HG02840 (cell line): ENCODE measurements at regions not wholly inside any gene's neighbourhood (a gene's known extent, or its start where the extent isn't known, plus 50 kb on each side); places are given as distances from the start of the nearest gene placed in this dataset.

Experiments
- ATAC-seq: cut with Tn5 transposase; IDR thresholded peaks from one replicate; pipeline ENCODE4 v1.9.1; 2021; ENCODE audit warnings: mild to moderate bottlenecking, moderate library complexity, moderate number of reproducible peaks; ENCODE audit not compliant: unreplicated experiment, low FRiP score

- ATAC-seq: no peak
These were observed 55.6 kb downstream of the MRPL32 start for GRCh38 chr7:42987648-42988214.

GRCh38 chr7:42991024-42991423 is 58.8 kb downstream of the MRPL32 start:
- no peak for ATAC-seq

- no peak for ATAC-seq
These were observed 59.9 kb downstream of the MRPL32 start for GRCh38 chr7:42991913-42992591.

- no peak for ATAC-seq
These were observed 60.9 kb downstream of the MRPL32 start for GRCh38 chr7:42993038-42993437.

- no peak for ATAC-seq
These were observed 61.9 kb downstream of the MRPL32 start for GRCh38 chr7:42994096-42994495.

GRCh38 chr7:42997611-42998010 is 65.4 kb downstream of the MRPL32 start:
- ATAC-seq: no peak

GRCh38 chr7:43004082-43004481 is 71.9 kb downstream of the MRPL32 start:
- no peak for ATAC-seq

DNA sequence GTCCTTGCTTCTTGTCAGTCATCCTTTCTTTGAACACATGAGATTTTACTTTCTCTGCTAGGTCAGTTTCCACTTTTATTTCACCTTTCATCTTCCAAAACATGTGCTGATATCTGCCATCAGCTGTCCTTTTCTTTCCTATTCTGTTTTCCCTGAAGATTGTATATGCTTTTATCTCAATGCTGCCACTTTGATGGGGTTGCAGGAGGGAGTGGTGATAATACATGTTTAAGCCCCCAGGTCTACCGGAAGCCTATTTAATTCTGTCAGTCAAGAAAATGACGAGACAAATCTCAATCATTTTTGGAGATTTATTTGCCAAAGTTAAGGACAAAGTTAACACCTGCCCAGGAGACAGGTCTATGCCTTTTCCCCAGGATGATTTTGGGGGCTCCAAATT is 73.8 kb downstream of the MRPL32 start:
- no peak for ATAC-seq

GRCh38 chr7:43010061-43010460 is 77.9 kb downstream of the MRPL32 start:
- no peak for ATAC-seq

- no peak for ATAC-seq
These were observed 79.7 kb downstream of the MRPL32 start for GRCh38 chr7:43011879-43012278.

GRCh38 chr7:43014406-43014805 is 82.2 kb downstream of the MRPL32 start:
- ATAC-seq: no peak

DNA sequence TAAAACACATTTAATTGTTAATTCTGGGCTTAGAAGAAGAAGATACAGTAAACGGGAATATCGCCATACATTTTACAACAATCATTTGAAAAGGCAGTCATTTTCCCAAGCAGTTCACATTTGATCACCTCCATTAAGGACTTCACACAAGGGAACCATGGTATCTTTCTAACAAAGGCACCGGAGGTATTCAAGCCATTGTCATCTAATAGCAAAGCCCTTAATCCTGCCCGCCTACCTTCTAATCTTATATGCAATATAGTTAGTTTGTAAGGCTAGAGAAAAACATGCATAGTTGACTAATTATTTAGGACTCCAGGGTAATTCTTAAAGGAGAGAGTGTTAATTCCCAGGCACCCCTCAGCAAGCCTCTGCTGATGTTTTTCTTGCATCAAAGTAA is 83.1 kb downstream of the MRPL32 start:
- no peak for ATAC-seq

DNA sequence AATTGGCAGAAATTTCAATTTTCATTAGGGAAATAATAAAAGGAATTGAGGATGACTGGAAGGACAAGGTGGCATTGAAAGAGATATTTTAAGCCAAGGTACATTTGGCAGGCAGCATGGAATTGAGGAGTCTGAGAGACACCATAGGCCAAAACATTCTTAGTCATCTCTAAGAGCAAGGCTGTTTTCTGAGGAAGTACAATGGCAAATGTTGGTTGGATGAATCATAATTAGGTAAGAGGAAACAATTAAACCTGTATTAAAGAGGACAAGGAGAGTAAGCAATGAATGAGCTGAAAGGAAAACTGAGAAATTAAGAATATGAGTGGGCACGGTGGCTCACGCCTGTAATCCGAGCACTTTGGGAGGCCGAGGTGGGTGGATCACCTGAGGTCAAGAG is 86.3 kb downstream of the MRPL32 start:
- no peak for ATAC-seq

GRCh38 chr7:43021431-43021830 is 89.3 kb downstream of the MRPL32 start:
- ATAC-seq: no peak

DNA sequence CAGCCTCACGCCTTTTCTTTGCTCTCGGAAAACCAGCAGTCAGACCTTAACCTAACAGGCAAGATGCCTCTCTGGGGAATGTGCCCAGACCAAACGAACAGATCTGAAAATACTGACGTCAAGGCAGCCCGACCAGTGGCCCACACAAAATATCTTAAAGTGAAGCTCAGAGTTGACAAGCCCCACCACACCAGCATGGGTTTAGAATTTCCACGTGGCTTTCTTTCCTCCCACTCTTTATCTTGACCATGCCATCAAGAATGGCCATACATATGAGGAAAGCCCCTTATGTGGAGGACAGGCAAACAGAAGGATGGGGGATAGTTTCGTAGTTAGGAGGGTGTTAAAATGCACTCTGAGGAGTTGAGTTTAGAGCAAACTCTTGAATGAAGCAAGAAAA is 89.8 kb downstream of the MRPL32 start:
- no peak for ATAC-seq

- ATAC-seq: no peak
These were observed 79.1 kb upstream of the HECW1 start for GRCh38 chr7:43033369-43033768.

DNA sequence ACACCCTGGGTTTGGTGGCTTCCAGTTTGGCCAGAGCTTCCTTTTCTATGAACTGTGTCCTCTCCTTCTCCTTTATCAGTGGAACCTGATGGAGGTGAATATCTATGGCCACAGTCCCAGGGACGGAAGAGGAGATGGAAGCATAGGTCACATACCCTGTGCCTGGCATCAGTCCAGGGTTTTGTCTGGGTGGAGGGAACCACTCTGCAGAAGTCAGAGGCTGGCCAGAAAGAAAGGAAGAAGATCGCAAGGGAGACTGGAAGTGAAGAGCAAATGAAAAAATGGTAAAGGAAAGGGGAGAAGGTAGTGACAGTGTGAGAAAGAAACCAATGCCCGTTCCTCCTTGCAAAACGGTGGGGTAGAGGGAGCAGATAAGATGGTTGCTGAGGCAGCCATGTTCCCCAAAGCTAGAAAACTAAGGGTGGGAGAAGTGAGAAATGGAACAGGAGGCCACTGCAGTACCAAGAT is 77.9 kb upstream of the HECW1 start:
- ATAC-seq: no peak

- ATAC-seq: no peak
These were observed 74.9 kb upstream of the HECW1 start for GRCh38 chr7:43037531-43037930.

DNA sequence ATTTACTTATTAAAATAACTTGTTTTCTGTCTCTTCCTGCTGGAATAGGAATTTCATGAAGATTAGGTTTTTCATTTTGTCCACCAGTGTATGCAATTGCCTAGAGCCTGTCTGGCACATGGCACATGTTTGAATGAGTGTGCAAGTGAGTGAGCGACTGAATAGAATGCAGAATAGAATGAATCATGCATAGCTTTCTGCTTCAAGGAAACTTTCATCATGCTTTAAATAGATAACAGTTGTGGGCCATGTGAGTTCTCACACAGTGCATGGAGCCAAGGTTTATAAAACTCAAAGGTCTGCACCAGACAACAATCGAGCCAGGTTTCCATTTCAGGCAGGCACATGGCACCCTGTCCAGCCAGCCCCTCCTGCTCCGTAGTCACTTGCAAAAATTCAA is 74.2 kb upstream of the HECW1 start:
- ATAC-seq: no peak

- ATAC-seq: no peak
These were observed 73.1 kb upstream of the HECW1 start for GRCh38 chr7:43039346-43039745.

GRCh38 chr7:43040461-43040860 is 72.0 kb upstream of the HECW1 start:
- ATAC-seq: no peak

GRCh38 chr7:43041105-43041504 is 71.3 kb upstream of the HECW1 start:
- no peak for ATAC-seq
